NB4 (cell line): ENCODE measurements at regions not wholly inside any gene's neighbourhood (a gene's known extent, or its start where the extent isn't known, plus 50 kb on each side); places are given as distances from the start of the nearest gene placed in this dataset.

Experiments
- DNase-seq: peaks from one replicate; pipeline ENCODE4 v3.0.0; 2010; ENCODE audit warnings: low read depth
- H3K4me3 ChIP-seq: one replicate; pipeline ENCODE4 v1.5.1; 2011; ENCODE audit warnings: mild to moderate bottlenecking, low read depth, low read length, moderate library complexity
- MYC ChIP-seq: IDR thresholded peaks from 2 replicates; pipeline ENCODE4 v1.6.1; 2011; ENCODE audit warnings: low read depth, low read length
- POLR2A ChIP-seq: IDR thresholded peaks from 2 replicates; pipeline ENCODE4 v1.6.1; 2011; ENCODE audit warnings: mild to moderate bottlenecking; ENCODE audit not compliant: insufficient read length; ENCODE audit errors: extremely low read depth
- TF ChIP-seq, protein P1 (sequence below): IDR thresholded peaks from 2 replicates; pipeline ENCODE4 v1.6.1; 2011; ENCODE audit warnings: low read depth, low read length
- TF ChIP-seq, protein P2 (sequence below): IDR thresholded peaks from one replicate; pipeline ENCODE4 v1.5.1; 2012; ENCODE audit warnings: low read depth, low read length

DNA sequence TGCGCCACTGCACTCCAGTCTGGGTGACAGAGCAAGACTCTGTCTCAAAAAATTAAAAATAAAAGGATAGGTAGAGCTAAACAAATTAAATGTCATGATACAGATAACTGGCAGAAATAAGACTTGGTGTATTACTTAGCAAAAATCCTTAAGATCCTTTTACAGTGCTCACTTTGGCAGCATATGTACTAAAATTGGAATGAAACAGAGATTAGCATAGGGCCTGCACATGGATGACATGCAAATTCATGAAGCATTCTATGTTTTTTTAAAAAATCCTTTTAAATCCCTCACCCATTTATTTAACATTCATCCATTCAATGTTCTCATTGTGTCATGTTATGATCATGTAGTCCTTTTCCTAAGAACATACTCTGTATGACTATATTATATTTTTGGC lies 528.8 kb downstream of the CD83 start:
- no peak overlapping the region for H3K4me3 ChIP-seq
- TF ChIP-seq, protein P1, sequence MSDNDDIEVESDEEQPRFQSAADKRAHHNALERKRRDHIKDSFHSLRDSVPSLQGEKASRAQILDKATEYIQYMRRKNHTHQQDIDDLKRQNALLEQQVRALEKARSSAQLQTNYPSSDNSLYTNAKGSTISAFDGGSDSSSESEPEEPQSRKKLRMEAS = no peak
- DNase-seq = no peak

GRCh38 chr6:14647357-14647756 lies 529.8 kb downstream of the CD83 start:
- no peak for DNase-seq
- no peak for TF ChIP-seq MYC
- TF ChIP-seq, protein P2, sequence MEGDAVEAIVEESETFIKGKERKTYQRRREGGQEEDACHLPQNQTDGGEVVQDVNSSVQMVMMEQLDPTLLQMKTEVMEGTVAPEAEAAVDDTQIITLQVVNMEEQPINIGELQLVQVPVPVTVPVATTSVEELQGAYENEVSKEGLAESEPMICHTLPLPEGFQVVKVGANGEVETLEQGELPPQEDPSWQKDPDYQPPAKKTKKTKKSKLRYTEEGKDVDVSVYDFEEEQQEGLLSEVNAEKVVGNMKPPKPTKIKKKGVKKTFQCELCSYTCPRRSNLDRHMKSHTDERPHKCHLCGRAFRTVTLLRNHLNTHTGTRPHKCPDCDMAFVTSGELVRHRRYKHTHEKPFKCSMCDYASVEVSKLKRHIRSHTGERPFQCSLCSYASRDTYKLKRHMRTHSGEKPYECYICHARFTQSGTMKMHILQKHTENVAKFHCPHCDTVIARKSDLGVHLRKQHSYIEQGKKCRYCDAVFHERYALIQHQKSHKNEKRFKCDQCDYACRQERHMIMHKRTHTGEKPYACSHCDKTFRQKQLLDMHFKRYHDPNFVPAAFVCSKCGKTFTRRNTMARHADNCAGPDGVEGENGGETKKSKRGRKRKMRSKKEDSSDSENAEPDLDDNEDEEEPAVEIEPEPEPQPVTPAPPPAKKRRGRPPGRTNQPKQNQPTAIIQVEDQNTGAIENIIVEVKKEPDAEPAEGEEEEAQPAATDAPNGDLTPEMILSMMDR = no peak
- TF ChIP-seq, protein P1 = no peak
- TF ChIP-seq POLR2A = no peak
- no peak overlapping the region for H3K4me3 ChIP-seq

GRCh38 chr6:14652536-14652935 lies 535.0 kb downstream of the CD83 start:
- H3K4me3 ChIP-seq = no peak overlapping the region
- no peak for DNase-seq

DNA sequence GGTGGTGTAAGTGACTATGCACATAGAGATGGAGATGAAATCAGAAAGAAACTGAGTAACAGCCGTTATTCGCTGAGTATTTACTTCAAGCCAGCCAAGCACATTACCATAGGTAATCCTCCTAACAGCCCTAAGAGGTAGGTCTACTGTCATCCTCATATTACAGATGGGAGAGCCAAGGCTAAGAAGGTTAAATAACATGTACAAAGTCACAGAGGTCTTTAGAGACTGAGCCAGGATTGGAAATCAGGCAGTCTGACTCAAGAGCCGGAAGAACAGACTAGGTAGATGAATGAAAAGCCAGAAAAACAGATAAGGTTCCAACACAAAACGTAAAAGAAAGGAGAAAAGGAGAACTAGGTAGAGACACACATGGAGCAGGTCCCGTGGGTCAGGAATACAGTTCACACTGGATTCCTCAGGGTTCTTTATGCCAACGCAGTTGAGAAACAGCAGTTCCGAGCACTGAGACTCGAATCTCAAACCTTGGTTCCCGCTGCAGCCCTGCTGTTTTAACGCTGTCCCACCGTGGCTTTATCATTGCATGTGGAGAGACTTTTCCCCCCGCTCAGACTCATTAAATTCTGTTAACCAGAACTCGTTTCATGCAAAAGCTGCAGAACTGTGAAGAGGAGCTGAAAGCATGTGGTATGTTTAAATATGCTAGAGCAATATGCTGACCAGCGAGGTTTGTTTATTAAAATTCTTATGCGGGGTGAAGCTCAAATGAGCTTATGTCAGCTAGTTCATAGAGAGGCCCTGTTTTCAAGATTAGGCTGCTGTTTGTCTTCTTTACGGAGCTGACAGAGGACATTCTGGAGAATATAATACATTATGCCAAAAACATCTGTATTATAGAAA lies 537.9 kb downstream of the CD83 start:
- DNase-seq = no peak
- TF ChIP-seq MYC (no peak), POLR2A (no peak)
- TF ChIP-seq, protein P1 = no peak
- TF ChIP-seq, protein P2 = no peak
- no peak overlapping the region for H3K4me3 ChIP-seq

More at GRCh38 chr6:14652536-14652935, 535.0 kb downstream of the CD83 start:
- TF ChIP-seq MYC (no peak), POLR2A (no peak)
- TF ChIP-seq, protein P1 = no peak
- TF ChIP-seq, protein P2 = no peak

DNA sequence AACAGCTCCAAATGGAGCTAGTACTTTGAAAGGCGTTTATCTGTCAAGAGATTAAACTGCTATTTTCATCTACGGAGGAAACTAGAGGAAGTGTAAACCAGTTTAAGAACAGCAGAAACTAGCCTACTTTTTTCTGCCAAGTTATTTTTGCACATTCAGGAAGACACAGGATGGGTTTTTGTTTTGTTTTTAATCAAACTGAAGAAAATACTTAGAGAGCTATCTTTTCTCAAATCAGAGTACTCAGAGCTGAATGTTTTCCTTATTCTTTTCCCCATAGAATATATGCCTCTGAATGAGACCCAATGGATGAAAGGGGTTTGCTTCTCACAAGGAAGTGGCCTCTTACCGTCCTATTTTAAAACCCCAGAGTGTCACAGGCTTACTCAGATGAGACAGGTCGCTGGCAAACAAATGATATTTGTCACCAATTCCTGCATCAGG lies 538.5 kb downstream of the CD83 start:
- peak; percentile 64 for DNase-seq
- no peak overlapping the region for H3K4me3 ChIP-seq
- TF ChIP-seq, protein P1 = no peak
- TF ChIP-seq, protein P2 = no peak
- TF ChIP-seq MYC (no peak), POLR2A (no peak)

DNA sequence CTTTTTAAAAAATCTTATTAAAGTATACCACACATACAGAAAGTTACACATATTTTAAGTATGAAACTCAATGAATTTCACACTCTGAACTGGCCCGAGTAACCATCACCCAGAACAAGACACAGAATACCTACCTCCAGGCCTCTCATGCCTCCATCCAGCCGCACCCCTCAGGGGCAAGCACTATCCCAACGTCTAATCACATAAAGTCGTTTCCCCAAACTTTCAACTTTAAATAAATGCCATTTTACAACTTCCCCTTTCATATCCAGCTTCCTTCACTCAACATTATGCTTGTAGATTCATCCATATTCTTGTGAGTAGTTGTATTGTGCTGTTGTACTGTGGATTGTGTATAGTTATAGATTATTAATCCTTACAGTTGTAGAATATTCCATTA lies 539.1 kb downstream of the CD83 start:
- no peak overlapping the region for H3K4me3 ChIP-seq
- peak; percentile 79 for DNase-seq
- TF ChIP-seq, protein P1 = no peak
- TF ChIP-seq POLR2A = no peak
- TF ChIP-seq MYC = no peak
- TF ChIP-seq, protein P2 = no peak
